RWPE1 (cell line): ENCODE measurements at regions not wholly inside any gene's neighbourhood (a gene's known extent, or its start where the extent isn't known, plus 50 kb on each side); places are given as distances from the start of the nearest gene placed in this dataset.
A peak's percentile ranks its signal among the peaks of the same experiment; 100 is the strongest.

Source experiments
- CTCF ChIA-PET: fragments of 350-600 bp; sonication (Branson Sonifier 250); formaldehyde crosslinking; extraction: SDS; loops from one replicate; lab custom pipeline; 2021; lab: Yijun Ruan, JAX
- POLR2A ChIA-PET: fragments of 400-600 bp; formaldehyde crosslinking; extraction: SDS; loops from one replicate; lab custom pipeline; 2020; ENCODE audit warnings: antibody characterized with exemption; ENCODE audit not compliant: low non-redundant PET; lab: Yijun Ruan, JAX
- DNase-seq: peaks from one replicate; pipeline ENCODE4 v3.0.0; 2012; ENCODE audit warnings: low spot score
- H3K27ac ChIP-seq: fragments of 450-650 bp; 2 replicates; pipeline ENCODE4 v1.5.1; 2017
- CTCF ChIP-seq: fragments of 450-650 bp; conservative IDR thresholded peaks from 2 replicates; pipeline ENCODE4 v1.5.1; 2017; ENCODE audit warnings: low read depth, mild to moderate bottlenecking

- TF ChIP-seq CTCF, result no peak
- POLR2A ChIA-PET, result no interaction called here
- no peak for DNase-seq
- H3K27ac ChIP-seq, result no peak overlapping the region
- CTCF ChIA-PET, result interaction anchor here (0.7 kb wide), 2 partner anchors 8 to 144 kb away, joined by 3 read pairs; no protein-coding TSS in a partner anchor
Observed at GRCh38 chr1:172949096-172949495, 101.6 kb downstream of the TNFSF18 start.

GRCh38 chr1:172950528-172950927, 100.2 kb downstream of the TNFSF18 start:
- no peak for TF ChIP-seq CTCF
- CTCF ChIA-PET, result interaction anchor here (1.1 kb wide), 1 partner anchor 22 kb away, joined by 3 read pairs; no protein-coding TSS in a partner anchor
- POLR2A ChIA-PET, result no interaction called here
- DNase-seq, result no peak
- H3K27ac ChIP-seq, result no peak overlapping the region

DNA sequence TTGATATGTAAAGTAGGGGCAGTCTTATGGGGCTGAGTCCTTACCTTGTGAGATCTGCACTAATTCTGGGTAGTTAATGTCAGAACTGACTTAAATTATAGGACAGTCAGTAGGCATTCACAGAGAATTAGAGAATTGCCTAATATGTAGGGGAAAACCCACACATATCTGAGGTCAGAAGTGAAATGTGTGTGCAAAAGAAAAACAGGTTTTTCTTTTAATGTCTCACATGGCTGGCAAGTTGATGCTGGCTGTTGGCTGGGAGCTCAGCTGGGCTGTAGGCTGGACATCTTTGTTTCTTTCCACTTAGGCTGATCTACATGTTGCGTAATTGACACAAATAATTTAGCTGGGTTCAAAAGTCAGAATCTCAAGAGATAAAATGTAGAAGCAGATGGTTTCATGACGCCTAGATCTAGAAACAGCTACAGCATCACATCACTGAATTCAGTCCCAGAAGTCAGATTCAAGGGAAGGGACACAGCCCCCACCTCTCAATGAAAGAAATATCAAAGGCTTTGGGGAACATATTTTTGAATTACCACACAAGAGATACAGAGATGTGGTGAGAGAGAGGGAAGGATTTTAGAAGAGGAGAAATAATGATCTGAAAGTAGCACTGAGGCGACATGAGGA, 98.9 kb downstream of the TNFSF18 start:
- H3K27ac ChIP-seq, result no peak overlapping the region
- ChIA-PET CTCF (interaction anchor here (0.5 kb wide), 1 partner anchor 78 kb away, joined by 3 read pairs; no protein-coding TSS in a partner anchor), POLR2A (no interaction called here)
- TF ChIP-seq CTCF, result no peak
- DNase-seq, result peak; percentile 40

GRCh38 chr1:172952516-172952915, 98.2 kb downstream of the TNFSF18 start:
- DNase-seq, result no peak
- no peak for TF ChIP-seq CTCF
- ChIA-PET CTCF (no interaction called here), POLR2A (no interaction called here)
- no peak overlapping the region for H3K27ac ChIP-seq

DNA sequence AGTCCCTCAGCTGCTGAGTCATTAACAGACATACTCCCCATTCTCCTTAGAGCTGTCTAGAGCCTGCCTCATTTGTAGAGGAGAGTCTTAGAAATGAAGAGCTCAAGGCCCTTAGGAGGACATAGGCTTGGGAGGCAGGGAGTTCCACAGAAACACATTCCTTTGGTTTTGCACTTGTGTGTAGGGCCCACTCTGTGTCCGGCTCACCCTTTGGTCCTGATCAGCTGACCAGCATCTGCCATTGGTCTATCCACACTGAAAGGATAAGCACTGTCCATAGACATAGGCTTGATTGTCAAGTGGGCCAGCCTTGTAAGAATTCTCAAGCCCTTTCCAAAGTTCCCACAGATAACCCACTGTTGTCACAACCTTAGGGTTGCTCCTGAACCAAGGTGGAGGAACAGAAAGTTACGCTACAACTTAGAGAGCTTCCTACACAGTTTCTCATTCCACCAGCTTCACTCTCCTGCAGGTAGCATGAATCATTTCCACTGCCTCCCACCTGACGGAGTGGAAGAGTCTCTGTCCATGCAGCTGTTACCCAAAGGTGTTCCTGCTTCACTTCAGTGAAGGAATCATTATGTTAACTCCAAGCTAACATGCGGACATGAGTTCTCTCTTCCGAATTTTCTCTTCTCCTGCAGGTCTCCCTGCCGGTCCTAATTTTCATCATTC, 96.1 kb downstream of the TNFSF18 start:
- DNase-seq, result no peak
- no peak for TF ChIP-seq CTCF
- ChIA-PET CTCF (no interaction called here), POLR2A (no interaction called here)
- no peak overlapping the region for H3K27ac ChIP-seq

DNA sequence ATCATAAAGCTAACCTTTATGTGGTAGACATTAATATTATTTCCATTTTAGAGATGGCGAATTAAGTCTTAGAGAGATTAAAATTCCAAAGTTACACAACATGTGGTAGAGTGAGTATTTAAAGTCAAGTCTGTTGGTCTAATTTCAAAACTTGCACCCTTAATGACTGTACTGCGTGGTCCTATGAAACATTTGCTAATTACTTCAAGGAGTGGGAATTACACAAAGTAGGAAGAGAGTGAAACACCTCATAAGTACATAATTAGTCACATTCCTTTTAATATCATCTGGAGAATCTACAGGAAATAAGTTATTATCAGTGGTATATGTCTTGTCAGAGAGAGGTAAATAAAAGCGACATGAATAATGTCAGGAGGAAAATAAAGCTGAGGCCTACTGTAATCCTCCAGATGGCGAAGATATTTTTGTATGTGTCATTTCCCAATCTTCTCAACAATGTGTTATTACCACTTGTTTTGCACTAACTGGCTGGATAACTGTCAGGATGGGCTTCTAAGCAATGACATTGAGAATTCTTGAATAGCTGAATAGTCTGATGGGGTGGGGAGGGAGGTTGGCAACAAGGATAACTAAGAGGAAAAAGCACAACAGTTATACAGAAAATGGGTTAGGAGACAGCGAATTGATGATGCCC, 95.5 kb downstream of the TNFSF18 start:
- no peak for DNase-seq
- POLR2A ChIA-PET, result no interaction called here
- TF ChIP-seq CTCF, result no peak
- H3K27ac ChIP-seq, result no peak overlapping the region
- CTCF ChIA-PET, result no interaction called here
